Astrocyte (in vitro differentiated cells and primary cell): ENCODE measurements at regions not wholly inside any gene's neighbourhood (a gene's known extent, or its start where the extent isn't known, plus 50 kb on each side); places are given as distances from the start of the nearest gene placed in this dataset.

Experiments
- CTCF ChIP-seq: IDR thresholded peaks from 2 replicates; pipeline ENCODE4 v1.5.1; 2011; ENCODE audit warnings: low read depth, mild to moderate bottlenecking, inconsistent platforms, low read length, moderate library complexity; ENCODE audit not compliant: insufficient read depth
- EZH2 ChIP-seq: IDR thresholded peaks from 2 replicates; pipeline ENCODE4 v1.6.1; 2012; ENCODE audit warnings: mild to moderate bottlenecking, low read length, inconsistent platforms; ENCODE audit not compliant: insufficient read depth

- TF ChIP-seq CTCF (no peak), EZH2 (no peak)
These were observed 621.2 kb upstream of the PRMT6 start for GRCh38 chr1:106435269-106435668.
